ENCODE measurements at regions not wholly inside any gene's neighbourhood (a gene's known extent, or its start where the extent isn't known, plus 50 kb on each side); places are given as distances from the start of the nearest gene placed in this dataset.

DNA sequence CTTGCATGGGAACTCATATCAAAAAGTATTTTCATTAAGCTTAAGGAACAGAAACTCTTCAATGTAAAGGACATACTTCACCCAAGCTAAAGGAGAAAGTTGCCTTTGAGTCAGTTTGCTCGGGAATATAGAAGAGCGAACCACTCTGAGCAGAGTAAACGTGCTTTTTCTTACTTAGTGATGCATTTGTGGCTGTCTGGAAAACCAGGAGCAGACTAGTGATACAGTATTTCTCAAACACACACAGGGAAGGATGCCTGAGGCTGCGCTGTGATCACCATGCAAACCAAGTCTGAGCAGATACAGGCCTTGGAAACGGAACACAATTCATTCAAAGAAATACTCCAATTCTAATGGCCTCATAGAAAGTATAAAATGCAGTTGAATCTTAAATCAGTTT lies 121.0 kb upstream of the CDIN1 start:
- TF ChIP-seq CTCF (IDR thresholded peaks at IDR 0.05; ENCODE audit: insufficient read depth in 1 of 2, low read depth in 1 of 2, low read length in 1 of 2, severe bottlenecking in 1 of 2, unreplicated experiment in 1 of 2) = no peak
- ChIA-PET CTCF (no interaction called here), POLR2A (no interaction called here)
- H3K4me1 Mint-ChIP-seq (ENCODE audit: low read depth, unreplicated experiment) = no peaks in the 10 kb centered on the region
- no peak for DNase-seq
- no peaks in the 10 kb centered on the region for H3K27me3 Mint-ChIP-seq (ENCODE audit: insufficient read depth, unreplicated experiment)
- H3K9me3 ChIP-seq = 0 out of 2 replicates have a peak, but pooled peaks cover 6% of the 10 kb centered on the region
- H3K27me3 ChIP-seq (replicated peaks; ENCODE audit: control insufficient read depth, insufficient read depth, low read length) = no peaks in the 10 kb centered on the region
- no peaks in the 10 kb centered on the region for H3K4me1 ChIP-seq
- no peak overlapping the region for H3K4me3 Mint-ChIP-seq (ENCODE audit: unreplicated experiment)
- H3K36me3 Mint-ChIP-seq (ENCODE audit: insufficient read depth, unreplicated experiment) = no peaks in the 10 kb centered on the region
- BruUV-seq (replicated peaks) = no TSS peak
- H3K4me3 ChIP-seq (ENCODE audit: low read depth, low read length) = no peak overlapping the region
- H3K36me3 ChIP-seq (ENCODE audit: control insufficient read depth, insufficient read depth, low read length) = no peaks in the 10 kb centered on the region
- intact Hi-C loops (cut with micrococcal nuclease; ENCODE audit: unreplicated experiment) = no loop called here
- no peak overlapping the region for H3K27ac Mint-ChIP-seq (ENCODE audit: unreplicated experiment)
- no peaks in the 10 kb centered on the region for H3K9me3 Mint-ChIP-seq (ENCODE audit: unreplicated experiment)

DNA sequence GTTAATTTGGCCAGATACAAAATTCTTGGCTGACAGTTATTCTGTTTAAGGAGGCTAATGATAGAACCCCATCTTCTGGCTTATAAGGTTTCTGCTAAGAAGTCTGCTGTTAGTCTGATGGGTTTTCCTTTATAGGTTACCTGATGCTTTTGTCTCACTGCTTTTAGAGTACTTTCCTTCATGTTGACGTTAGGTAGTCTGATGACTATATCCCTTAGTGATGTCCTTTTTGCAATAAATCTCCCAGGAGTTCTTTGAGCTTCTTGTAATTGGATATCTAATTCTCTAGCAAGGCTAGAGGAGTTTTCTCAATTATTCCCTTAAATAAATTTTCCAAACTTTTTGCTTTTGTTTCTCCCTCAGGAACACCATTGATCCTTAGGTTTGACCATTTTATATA lies 114.1 kb upstream of the CDIN1 start:
- no peak for DNase-seq
- no peaks in the 10 kb centered on the region for H3K9me3 Mint-ChIP-seq (ENCODE audit: unreplicated experiment)
- no peaks in the 10 kb centered on the region for H3K4me1 Mint-ChIP-seq (ENCODE audit: low read depth, unreplicated experiment)
- ChIA-PET POLR2A (no interaction called here), CTCF (no interaction called here)
- Histone ChIP-seq H3K9me3 (0 out of 2 replicates have a peak, but pooled peaks cover 6% of the 10 kb centered on the region), H3K36me3 (ENCODE audit: control insufficient read depth, insufficient read depth, low read length) (no peaks in the 10 kb centered on the region), H3K27me3 (replicated peaks; ENCODE audit: control insufficient read depth, insufficient read depth, low read length) (no peaks in the 10 kb centered on the region; the same call in 1 of the 2 replicates), H3K4me1 (0 out of 2 replicates have a peak, but pooled peaks cover 3% of the 10 kb centered on the region), H3K4me3 (ENCODE audit: low read depth, low read length) (no peak overlapping the region)
- BruUV-seq (replicated peaks) = no TSS peak
- no peak overlapping the region for H3K27ac Mint-ChIP-seq (ENCODE audit: unreplicated experiment)
- no peak for TF ChIP-seq CTCF (IDR thresholded peaks at IDR 0.05; ENCODE audit: insufficient read depth in 1 of 2, low read depth in 1 of 2, low read length in 1 of 2, severe bottlenecking in 1 of 2, unreplicated experiment in 1 of 2)
- H3K4me3 Mint-ChIP-seq (ENCODE audit: unreplicated experiment) = no peak overlapping the region
- H3K27me3 Mint-ChIP-seq (ENCODE audit: insufficient read depth, unreplicated experiment) = no peaks in the 10 kb centered on the region
- intact Hi-C loops (cut with micrococcal nuclease; ENCODE audit: unreplicated experiment) = no loop called here
- H3K36me3 Mint-ChIP-seq (ENCODE audit: insufficient read depth, unreplicated experiment) = no peaks in the 10 kb centered on the region

DNA sequence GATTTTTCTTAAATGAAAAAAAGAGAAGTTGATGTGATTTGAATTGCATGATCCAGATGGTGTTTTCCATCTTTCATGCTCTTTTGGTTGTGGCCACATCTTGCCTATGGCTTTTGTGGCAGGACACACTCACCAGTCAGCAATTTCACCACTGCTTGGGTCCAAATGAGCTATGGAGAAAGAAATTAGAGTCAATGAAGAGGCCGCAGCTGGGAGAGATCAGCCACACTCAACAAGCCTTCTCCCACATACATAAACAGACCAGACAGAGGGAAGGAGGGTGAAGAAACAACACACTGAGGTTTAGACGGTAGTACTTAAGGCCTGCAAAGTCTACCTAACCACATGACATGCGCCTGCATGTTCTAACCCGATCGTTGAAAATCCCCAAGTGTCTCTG lies 110.7 kb upstream of the CDIN1 start:
- BruUV-seq (replicated peaks) = no TSS peak
- Mint-ChIP-seq H3K4me1 (ENCODE audit: low read depth, unreplicated experiment) (no peaks in the 10 kb centered on the region), H3K4me3 (ENCODE audit: unreplicated experiment) (no peak overlapping the region), H3K27ac (ENCODE audit: unreplicated experiment) (no peak overlapping the region), H3K27me3 (ENCODE audit: insufficient read depth, unreplicated experiment) (no peaks in the 10 kb centered on the region), H3K36me3 (ENCODE audit: insufficient read depth, unreplicated experiment) (no peaks in the 10 kb centered on the region), H3K9me3 (ENCODE audit: unreplicated experiment) (no peaks in the 10 kb centered on the region)
- intact Hi-C loops (cut with micrococcal nuclease; ENCODE audit: unreplicated experiment) = no loop called here
- ChIA-PET CTCF (no interaction called here), POLR2A (interaction anchor here (0.5 kb wide), 1 partner anchor 83 kb away, joined by 4 read pairs; no protein-coding TSS in a partner anchor)
- H3K4me3 ChIP-seq (ENCODE audit: low read depth, low read length) = no peak overlapping the region
- no peaks in the 10 kb centered on the region for H3K9me3 ChIP-seq
- no peaks in the 10 kb centered on the region; the same call in 1 of the 2 replicates for H3K27me3 ChIP-seq (replicated peaks; ENCODE audit: control insufficient read depth, insufficient read depth, low read length)
- DNase-seq = no peak
- no peaks in the 10 kb centered on the region for H3K36me3 ChIP-seq (ENCODE audit: control insufficient read depth, insufficient read depth, low read length)
- 0 out of 2 replicates have a peak, but pooled peaks cover 3% of the 10 kb centered on the region for H3K4me1 ChIP-seq
- no peak for TF ChIP-seq CTCF (IDR thresholded peaks at IDR 0.05; ENCODE audit: insufficient read depth in 1 of 2, low read depth in 1 of 2, low read length in 1 of 2, severe bottlenecking in 1 of 2, unreplicated experiment in 1 of 2)

Measured in Caco-2 (cell line).